K562 (cell line): ENCODE measurements at regions not wholly inside any gene's neighbourhood (a gene's known extent, or its start where the extent isn't known, plus 50 kb on each side); places are given as distances from the start of the nearest gene placed in this dataset.

Experiments used
- ATAC-seq: fragments of 200-7000 bp; cut with Tn5 transposase; 3 replicates; pipeline ENCODE4 v1.9.1; 2020; ENCODE audit warnings: moderate library complexity
- BruUV-seq: library from RNA; stranded (reverse); fragments of 400-500 nt; replicated peaks from 2 replicates; lab custom pipeline; 2021; lab: Mats Ljungman, UMichigan
- CTCF ChIA-PET: fragments of 300-600 bp; formaldehyde crosslinking; extraction: SDS; loops from one replicate; lab custom pipeline; 2021; ENCODE audit warnings: low intra/inter-chr PET ratio; lab: Yijun Ruan, JAX
- POLR2A ChIA-PET: fragments of 300-600, 350-650 bp; sonication (Branson Sonifier 250); formaldehyde crosslinking; extraction: SDS; loops from one replicate; lab custom pipeline; 2021; ENCODE audit warnings: antibody characterized with exemption, inconsistent platforms; lab: Yijun Ruan, JAX
- DNase-seq, 4 experiments: peaks; one replicate each; pipeline versions ENCODE4 v3.0.0 to v3.0.0-alpha.2; 2011 to 2018; ENCODE audit warnings: low spot score in 3 of 4, mixed read lengths in 3 of 4; ENCODE audit errors: extremely low read depth in 1 of 4
- FAIRE-seq: peaks from 2 replicates; lab custom pipeline; 2011; peaks lifted over from hg19 to GRCh38; lab: Jason Lieb, UNC
- H2AFZ ChIP-seq: 2 replicates; pipeline ENCODE4 v1.6.0; 2011; ENCODE audit warnings: low read depth, low read length, control low read depth, inconsistent platforms
- H3K27ac ChIP-seq: fragments of 200-600 bp; 3 replicates; pipeline ENCODE4 v1.8.0; 2011; ENCODE audit warnings: low read depth, mild to moderate bottlenecking, control low read depth, inconsistent platforms, low read length, moderate library complexity, mixed read lengths; ENCODE audit errors: extremely low read depth
- H3K27me3 ChIP-seq, 2 experiments: fragments of 300-600 bp in 1 of 2; 2 replicates in 1 of 2; 3 replicates in 1 of 2; pipeline versions ENCODE4 v1.6.0 to v1.8.0; 2011; ENCODE audit warnings: inconsistent platforms in 2 of 2, low read length in 2 of 2, mild to moderate bottlenecking in 1 of 2, mixed read lengths in 1 of 2, moderate library complexity in 1 of 2; ENCODE audit not compliant: control insufficient read depth in 2 of 2, insufficient read depth in 2 of 2
- H3K36me3 ChIP-seq: fragments of 300-600 bp; 3 replicates; pipeline ENCODE4 v1.8.0; 2011; ENCODE audit warnings: mild to moderate bottlenecking, low read length, inconsistent platforms; ENCODE audit not compliant: control insufficient read depth, insufficient read depth
- H3K4me1 ChIP-seq, 2 experiments: fragments of 200-600 bp in 1 of 2; replicated peaks in 1 of 2; 2 replicates in 1 of 2; 3 replicates in 1 of 2; pipeline versions ENCODE4 v1.5.1 to v1.8.0; 2011; ENCODE audit warnings: inconsistent platforms in 2 of 2, low read length in 2 of 2, mild to moderate bottlenecking in 1 of 2, mixed read lengths in 1 of 2, moderate library complexity in 1 of 2; ENCODE audit not compliant: control insufficient read depth in 2 of 2, insufficient read depth in 2 of 2
- H3K4me2 ChIP-seq: 2 replicates; pipeline ENCODE4 v1.6.1; 2011; ENCODE audit warnings: low read length, control low read depth, inconsistent platforms, mixed read lengths; ENCODE audit not compliant: insufficient read depth
- H3K4me3 ChIP-seq: fragments of 200-600 bp; sonication (generic), shearing (Covaris generic); 2 replicates; pipeline ENCODE4 v1.5.1; 2016; ENCODE audit warnings: control low read depth, inconsistent platforms
- H3K79me2 ChIP-seq: fragments of 200-600 bp; 3 replicates; pipeline ENCODE4 v1.8.0; 2011; ENCODE audit warnings: low read length, inconsistent platforms; ENCODE audit not compliant: control insufficient read depth, insufficient read depth
- H3K9ac ChIP-seq, 2 experiments: 2 replicates each; pipeline versions ENCODE4 v1.6.0 to v1.6.1; 2011; ENCODE audit warnings: low read depth in 2 of 2, low read length in 2 of 2, control low read depth in 1 of 2, inconsistent platforms in 1 of 2, mild to moderate bottlenecking in 1 of 2, mixed read lengths in 1 of 2; ENCODE audit not compliant: insufficient read depth in 1 of 2
- H3K9me1 ChIP-seq: one replicate; pipeline ENCODE4 v1.6.0; 2011; ENCODE audit warnings: inconsistent platforms, mild to moderate bottlenecking, low read length, moderate library complexity; ENCODE audit not compliant: control insufficient read depth, insufficient read depth
- H3K9me3 ChIP-seq: replicated peaks from 2 replicates; pipeline ENCODE4 v1.5.1; 2011; ENCODE audit warnings: low read depth, low read length, inconsistent platforms; ENCODE audit not compliant: control insufficient read depth, insufficient read depth
- H4K20me1 ChIP-seq: replicated peaks from 2 replicates; pipeline ENCODE4 v1.6.1; 2011; ENCODE audit warnings: low read length, inconsistent platforms, mixed read lengths; ENCODE audit not compliant: control insufficient read depth, insufficient read depth
- ATF4 ChIP-seq: fragments of 450-650 bp; formaldehyde crosslinking; IDR thresholded peaks from 2 replicates; pipeline ENCODE4 v1.4.0; 2022; ENCODE audit warnings: mild to moderate bottlenecking, moderate library complexity
- CCNT2 ChIP-seq: IDR thresholded peaks from 2 replicates; pipeline ENCODE4 v1.6.1; 2011; ENCODE audit warnings: borderline replicate concordance, low read depth, mild to moderate bottlenecking, moderate library complexity, mixed read lengths, low read length; ENCODE audit not compliant: insufficient read length; ENCODE audit errors: extremely low read depth
- CEBPZ ChIP-seq: fragments of 150-350 bp; IDR thresholded peaks from 2 replicates; pipeline ENCODE4 v1.6.1; 2014; ENCODE audit warnings: low read depth, mild to moderate bottlenecking, low read length, borderline replicate concordance
- HEY1 ChIP-seq: fragments of 250-450 bp; sonication (Bioruptor Pico); IDR thresholded peaks from 2 replicates; pipeline ENCODE4 v1.5.0; 2020; ENCODE audit warnings: mild to moderate bottlenecking, moderate library complexity, borderline replicate concordance
- MIER1 ChIP-seq: fragments of 450-650 bp; IDR thresholded peaks from 2 replicates; pipeline ENCODE4 v1.6.1; 2016; ENCODE audit warnings: antibody characterized with exemption, mild to moderate bottlenecking, low read depth
- PBX2 ChIP-seq, 2 experiments: IDR thresholded peaks in 1 of 2; conservative IDR thresholded peaks in 1 of 2; 2 replicates each; pipeline ENCODE4 v1.6.1; 2016; ENCODE audit warnings: low read depth in 2 of 2, mild to moderate bottlenecking in 1 of 2, missing compliant biosample characterization in 1 of 2, missing genetic modification characterization in 1 of 2, moderate library complexity in 1 of 2
- RB1 ChIP-seq: fragments of 450-650 bp; IDR thresholded peaks from 2 replicates; pipeline ENCODE4 v1.6.1; 2017; ENCODE audit warnings: low read depth, mild to moderate bottlenecking
- TSC22D4 ChIP-seq: fragments of 450-650 bp; IDR thresholded peaks from 2 replicates; pipeline ENCODE4 v1.6.1; 2016; ENCODE audit warnings: missing genetic modification characterization, missing biosample characterization, control low read depth
- ZFX ChIP-seq: sonication (generic); formaldehyde crosslinking; IDR thresholded peaks from 2 replicates; pipeline ENCODE4 v1.8.0; 2022; ENCODE audit warnings: mild to moderate bottlenecking, missing genetic modification reagents, moderate library complexity
- ZNF431 ChIP-seq: sonication (generic); formaldehyde crosslinking; IDR thresholded peaks from 2 replicates; pipeline ENCODE4 v1.8.0; 2022; ENCODE audit warnings: mild to moderate bottlenecking, missing genetic modification reagents
- WGBS: fragments of 100-300 bp; shearing (Covaris generic); methylation state at CpG from one replicate; pipeline ENCODE4 v1.1.6; 2016; ENCODE audit warnings: low coverage, mixed read lengths; ENCODE audit not compliant: insufficient coverage; ENCODE audit errors: missing lambda C conversion rate; 5-methylcytosine and 5-hydroxymethylcytosine counted together
- in situ Hi-C: fragments of 300-500 bp; cut with MboI; formaldehyde crosslinking; loops from 4 replicates; pipeline ENCODE4 v1.15.0; 2018; ENCODE audit warnings: inconsistent platforms, mixed read lengths
- intact Hi-C: fragments of 100-400 bp; cut with micrococcal nuclease; formaldehyde crosslinking; loops from 2 replicates; pipeline ENCODE4 v1.14.2; 2022

GRCh38 chr3:124395584-124396338 is 334.5 kb upstream of the UMPS start:
- Histone ChIP-seq H3K9ac (no peak overlapping the region), H3K36me3 (no peaks in the 10 kb centered on the region), H3K27me3 (peaks cover 0 to 5% of the 10 kb centered on the region in 2 experiments; a peak in 2 of 5 replicates), H3K4me2 (no peak overlapping the region), H4K20me1 (no peaks in the 10 kb centered on the region), H2AFZ (no peak overlapping the region), H3K9me3 (no peaks in the 10 kb centered on the region), H3K79me2 (no peaks in the 10 kb centered on the region), H3K4me1 (no peaks in the 10 kb centered on the region; a peak in 1 of 5 replicates), H3K27ac (no peak overlapping the region), H3K4me3 (no peak overlapping the region), H3K9me1 (no peaks in the 10 kb centered on the region)
- intact Hi-C loops: no loop called here
- FAIRE-seq (no peak), ATAC-seq (no peak), DNase-seq (no peak)
- BruUV-seq: no TSS peak
- WGBS: 0% methylated on average over 1 of the region's 1 CpG
- no peak for TF ChIP-seq TSC22D4 (tag)
- no peak for TF ChIP-seq CEBPZ
- TF ChIP-seq RB1: no peak
- no peak for TF ChIP-seq HEY1 (CRISPR knock-in tag)
- no peak for TF ChIP-seq ZFX
- no peak for TF ChIP-seq ZNF431 (CRISPR knock-in tag)
- TF ChIP-seq CCNT2: no peak
- no peak for TF ChIP-seq ATF4 (CRISPR knock-in tag)
- no peak for TF ChIP-seq PBX2 (CRISPR knock-in tag; IDR thresholded peaks at IDR 0.05; ENCODE audit: low read depth)
- TF ChIP-seq PBX2 (tag; conservative IDR thresholded peaks at IDR 0.05; ENCODE audit: low read depth): no peak
- no peak for TF ChIP-seq MIER1
- CTCF ChIA-PET: no interaction called here
- POLR2A ChIA-PET: no interaction called here
- in situ Hi-C loops: no loop called here
